ENCODE measurements at regions not wholly inside any gene's neighbourhood (a gene's known extent, or its start where the extent isn't known, plus 50 kb on each side); places are given as distances from the start of the nearest gene placed in this dataset.

DNA sequence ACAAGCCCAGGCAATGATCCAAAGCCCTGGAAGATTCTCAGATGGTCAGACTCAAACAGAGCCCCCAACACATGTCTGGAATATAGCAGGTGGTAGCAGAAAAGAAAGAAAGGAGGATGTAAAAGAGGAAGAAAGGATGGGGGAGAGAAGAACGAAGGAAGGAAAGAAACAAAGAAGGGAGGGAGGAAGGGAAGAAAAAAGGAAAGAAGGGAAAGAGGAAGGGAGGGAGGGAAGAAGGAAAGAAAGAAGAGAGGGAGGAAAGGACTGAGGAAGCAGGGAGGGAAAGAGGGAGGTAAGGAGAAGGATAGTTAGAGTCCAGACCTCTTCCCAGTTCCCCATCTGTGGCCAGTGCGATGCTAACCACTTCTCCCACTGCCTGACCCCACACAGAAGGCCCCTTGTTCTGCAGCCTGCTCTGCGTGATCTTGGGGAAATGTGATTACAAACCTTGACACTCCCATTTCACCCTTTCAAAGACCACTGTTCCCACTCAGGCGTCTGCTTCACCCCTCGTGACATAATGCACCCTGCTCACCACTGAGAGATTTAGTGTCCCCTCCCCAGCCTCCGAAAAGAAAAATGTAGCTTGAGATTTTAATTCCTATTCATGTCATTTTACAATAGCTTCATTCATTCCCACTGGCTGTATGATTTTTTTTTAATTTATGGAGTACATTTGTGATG, 357.9 kb downstream of the BCL11B start:
- H3K36me3 ChIP-seq (ENCODE audit: control insufficient read depth, insufficient read depth, low read length), result no peaks in the 10 kb centered on the region
- Mint-ChIP-seq H3K27ac (no peak overlapping the region), H3K4me1 (peaks cover 5 to 6% of the 10 kb centered on the region in 2 donors), H3K36me3 (no peaks in the 10 kb centered on the region), H3K9me3 (no peaks in the 10 kb centered on the region), H3K27me3 (ENCODE audit: low read depth in 2 of 2) (peaks cover 9 to 55% of the 10 kb centered on the region in 2 donors), H3K4me3 (no peak overlapping the region)
- TF ChIP-seq, protein P1, sequence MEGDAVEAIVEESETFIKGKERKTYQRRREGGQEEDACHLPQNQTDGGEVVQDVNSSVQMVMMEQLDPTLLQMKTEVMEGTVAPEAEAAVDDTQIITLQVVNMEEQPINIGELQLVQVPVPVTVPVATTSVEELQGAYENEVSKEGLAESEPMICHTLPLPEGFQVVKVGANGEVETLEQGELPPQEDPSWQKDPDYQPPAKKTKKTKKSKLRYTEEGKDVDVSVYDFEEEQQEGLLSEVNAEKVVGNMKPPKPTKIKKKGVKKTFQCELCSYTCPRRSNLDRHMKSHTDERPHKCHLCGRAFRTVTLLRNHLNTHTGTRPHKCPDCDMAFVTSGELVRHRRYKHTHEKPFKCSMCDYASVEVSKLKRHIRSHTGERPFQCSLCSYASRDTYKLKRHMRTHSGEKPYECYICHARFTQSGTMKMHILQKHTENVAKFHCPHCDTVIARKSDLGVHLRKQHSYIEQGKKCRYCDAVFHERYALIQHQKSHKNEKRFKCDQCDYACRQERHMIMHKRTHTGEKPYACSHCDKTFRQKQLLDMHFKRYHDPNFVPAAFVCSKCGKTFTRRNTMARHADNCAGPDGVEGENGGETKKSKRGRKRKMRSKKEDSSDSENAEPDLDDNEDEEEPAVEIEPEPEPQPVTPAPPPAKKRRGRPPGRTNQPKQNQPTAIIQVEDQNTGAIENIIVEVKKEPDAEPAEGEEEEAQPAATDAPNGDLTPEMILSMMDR (IDR thresholded peaks at IDR 0.05), result no peak
- no peak overlapping the region for H3K27ac ChIP-seq (ENCODE audit: low read length)
- no peaks in the 10 kb centered on the region for H3K4me1 ChIP-seq (ENCODE audit: control insufficient read depth, insufficient read depth, low read length)
- no peaks in the 10 kb centered on the region for H3K27me3 ChIP-seq (ENCODE audit: control insufficient read depth, insufficient read depth, low read length)
- H3K4me3 ChIP-seq (ENCODE audit: low read length), result no peak overlapping the region
- 45% methylated on average over 5 of the region's 6 CpGs for WGBS (ENCODE audit: insufficient coverage)
- no peak for DNase-seq
- intact Hi-C loops (cut with micrococcal nuclease), result no loop called here
- no peak for ATAC-seq
- H3K9me3 ChIP-seq (ENCODE audit: control insufficient read depth, insufficient read depth, low read length), result no peaks in the 10 kb centered on the region

DNA sequence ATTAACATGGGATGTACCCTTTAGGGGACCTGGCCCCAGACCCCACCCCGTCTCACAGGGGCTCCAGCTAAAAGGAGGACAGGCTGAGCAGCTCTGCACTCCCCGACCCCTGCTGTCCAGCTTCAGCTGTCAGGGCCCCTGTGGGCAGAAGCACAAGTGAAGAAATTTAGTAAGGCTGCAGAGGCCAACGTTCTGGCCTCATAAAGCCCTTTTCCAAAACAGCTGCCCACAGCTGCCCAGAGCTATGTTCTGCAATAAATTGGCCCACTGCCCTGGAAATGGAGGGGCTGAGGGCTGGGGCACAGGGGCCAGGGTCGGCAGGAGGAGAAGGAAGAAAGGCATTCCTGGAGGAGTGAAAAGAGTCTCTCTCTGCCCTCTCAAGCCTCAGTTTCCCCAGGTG, 357.1 kb downstream of the BCL11B start:
- Mint-ChIP-seq H3K27me3 (ENCODE audit: low read depth in 2 of 2) (peaks cover 14 to 62% of the 10 kb centered on the region in 2 donors), H3K4me3 (no peak overlapping the region), H3K36me3 (no peaks in the 10 kb centered on the region), H3K27ac (no peak overlapping the region), H3K4me1 (peaks cover 5 to 6% of the 10 kb centered on the region in 2 donors), H3K9me3 (no peaks in the 10 kb centered on the region)
- Histone ChIP-seq H3K4me1 (ENCODE audit: control insufficient read depth, insufficient read depth, low read length) (no peaks in the 10 kb centered on the region), H3K27me3 (ENCODE audit: control insufficient read depth, insufficient read depth, low read length) (no peaks in the 10 kb centered on the region), H3K9me3 (ENCODE audit: control insufficient read depth, insufficient read depth, low read length) (no peaks in the 10 kb centered on the region), H3K4me3 (ENCODE audit: low read length) (no peak overlapping the region), H3K27ac (ENCODE audit: low read length) (no peak overlapping the region), H3K36me3 (ENCODE audit: control insufficient read depth, insufficient read depth, low read length) (no peaks in the 10 kb centered on the region)
- WGBS (ENCODE audit: insufficient coverage), result 81% methylated on average over 3 of the region's 4 CpGs
- ATAC-seq (no peak), DNase-seq (no peak)
- TF ChIP-seq, protein P1 (IDR thresholded peaks at IDR 0.05), result no peak
- intact Hi-C loops (cut with micrococcal nuclease), result no loop called here

DNA sequence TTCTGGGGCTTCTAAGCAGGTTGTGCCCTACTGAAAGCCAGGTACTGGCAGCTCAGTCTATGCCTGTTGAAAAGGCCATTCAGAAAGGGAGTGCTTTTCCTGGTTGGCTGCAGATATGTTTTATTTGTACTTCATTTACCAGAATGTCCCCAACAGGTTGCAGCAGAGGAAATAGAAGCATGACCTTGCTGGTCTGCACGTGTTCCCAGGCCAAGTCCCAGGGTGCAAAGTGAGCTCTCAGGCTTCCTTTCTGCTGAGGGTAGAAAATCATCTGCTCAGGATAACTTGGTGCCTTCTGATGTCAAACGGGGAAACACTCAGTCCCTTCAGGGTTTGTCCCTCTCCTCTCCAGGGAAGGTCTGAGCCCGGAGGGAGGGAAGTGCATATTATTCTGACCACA, 356.4 kb downstream of the BCL11B start:
- Histone ChIP-seq H3K4me3 (ENCODE audit: low read length) (no peak overlapping the region), H3K4me1 (ENCODE audit: control insufficient read depth, insufficient read depth, low read length) (no peaks in the 10 kb centered on the region), H3K27ac (ENCODE audit: low read length) (no peak overlapping the region), H3K27me3 (ENCODE audit: control insufficient read depth, insufficient read depth, low read length) (no peaks in the 10 kb centered on the region), H3K9me3 (ENCODE audit: control insufficient read depth, insufficient read depth, low read length) (no peaks in the 10 kb centered on the region), H3K36me3 (ENCODE audit: control insufficient read depth, insufficient read depth, low read length) (no peaks in the 10 kb centered on the region)
- ATAC-seq, result no peak
- peaks cover 12 to 60% of the 10 kb centered on the region in 2 donors for H3K27me3 Mint-ChIP-seq (ENCODE audit: low read depth in 2 of 2)
- peaks cover 5 to 6% of the 10 kb centered on the region in 2 donors for H3K4me1 Mint-ChIP-seq
- no peak overlapping the region for H3K4me3 Mint-ChIP-seq
- DNase-seq, result no peak
- H3K36me3 Mint-ChIP-seq, result no peaks in the 10 kb centered on the region
- intact Hi-C loops (cut with micrococcal nuclease), result no loop called here
- H3K27ac Mint-ChIP-seq, result no peak overlapping the region
- H3K9me3 Mint-ChIP-seq, result no peaks in the 10 kb centered on the region
- WGBS (ENCODE audit: insufficient coverage), result 61% methylated on average over 3 of the region's 3 CpGs
- TF ChIP-seq, protein P1 (IDR thresholded peaks at IDR 0.05), result no peak

DNA sequence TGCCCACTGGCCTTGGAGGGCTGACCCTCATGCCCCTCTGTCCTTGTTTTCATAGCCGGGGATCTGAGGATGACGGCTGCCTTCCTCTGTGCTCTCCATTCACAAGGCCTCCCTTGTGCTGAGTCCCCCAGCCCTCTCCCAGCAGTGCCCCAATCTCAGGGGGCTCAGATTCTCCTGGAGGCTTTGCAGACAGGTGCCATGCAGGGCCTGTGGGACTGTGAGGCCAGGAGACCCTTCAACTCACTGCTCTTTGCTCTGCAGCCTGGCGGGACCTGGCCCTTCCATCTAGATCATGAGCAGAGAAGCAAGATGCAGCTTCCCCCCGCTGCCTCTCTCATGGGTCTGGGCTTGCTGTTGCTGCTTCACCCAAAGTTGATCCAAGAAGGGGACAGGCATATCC, 356.0 kb downstream of the BCL11B start:
- Mint-ChIP-seq H3K9me3 (no peaks in the 10 kb centered on the region), H3K4me3 (no peak overlapping the region), H3K27ac (no peak overlapping the region), H3K36me3 (no peaks in the 10 kb centered on the region), H3K4me1 (peaks cover 5 to 6% of the 10 kb centered on the region in 2 donors), H3K27me3 (ENCODE audit: low read depth in 2 of 2) (peaks cover 16 to 61% of the 10 kb centered on the region in 2 donors)
- 79% methylated on average over 4 of the region's 4 CpGs for WGBS (ENCODE audit: insufficient coverage)
- ATAC-seq, result no peak
- Histone ChIP-seq H3K36me3 (ENCODE audit: control insufficient read depth, insufficient read depth, low read length) (no peaks in the 10 kb centered on the region), H3K9me3 (ENCODE audit: control insufficient read depth, insufficient read depth, low read length) (no peaks in the 10 kb centered on the region), H3K27me3 (ENCODE audit: control insufficient read depth, insufficient read depth, low read length) (no peaks in the 10 kb centered on the region), H3K27ac (ENCODE audit: low read length) (no peak overlapping the region), H3K4me3 (ENCODE audit: low read length) (no peak overlapping the region), H3K4me1 (ENCODE audit: control insufficient read depth, insufficient read depth, low read length) (no peaks in the 10 kb centered on the region)
- TF ChIP-seq, protein P1 (IDR thresholded peaks at IDR 0.05), result no peak
- intact Hi-C loops (cut with micrococcal nuclease), result no loop called here
- no peak for DNase-seq
